GM19467 (cell line): ENCODE measurements at regions not wholly inside any gene's neighbourhood (a gene's known extent, or its start where the extent isn't known, plus 50 kb on each side); places are given as distances from the start of the nearest gene placed in this dataset.
"Not testable (repeated sequence)": the region's sequence is repeated elsewhere in the genome, so short reads cannot be mapped to it uniquely, and the experiment has no call there.

Source experiments
- ATAC-seq: cut with Tn5 transposase; IDR thresholded peaks from one replicate; pipeline ENCODE4 v1.9.1; 2021; ENCODE audit warnings: mild to moderate bottlenecking, moderate library complexity; ENCODE audit not compliant: unreplicated experiment

DNA sequence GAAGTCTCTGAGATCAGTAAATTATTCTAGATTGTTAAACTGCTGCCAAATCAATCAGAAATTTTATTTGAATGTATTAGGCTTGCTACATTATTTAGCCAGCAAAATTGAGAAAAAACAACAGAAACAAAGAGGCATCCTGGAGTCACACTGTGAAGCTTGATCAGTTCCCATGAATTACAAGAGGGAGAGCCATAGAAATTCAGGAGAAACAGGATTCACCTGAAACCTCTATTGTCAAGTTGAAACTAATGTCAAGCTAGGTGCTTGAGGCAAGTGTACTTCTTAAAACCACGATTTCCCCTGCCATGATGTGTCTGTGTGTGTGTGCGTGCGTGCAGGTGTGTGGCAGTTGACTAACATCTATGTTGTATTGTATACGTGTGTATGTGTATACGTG, 439.1 kb upstream of the NOX3 start:
- ATAC-seq: no peak

DNA sequence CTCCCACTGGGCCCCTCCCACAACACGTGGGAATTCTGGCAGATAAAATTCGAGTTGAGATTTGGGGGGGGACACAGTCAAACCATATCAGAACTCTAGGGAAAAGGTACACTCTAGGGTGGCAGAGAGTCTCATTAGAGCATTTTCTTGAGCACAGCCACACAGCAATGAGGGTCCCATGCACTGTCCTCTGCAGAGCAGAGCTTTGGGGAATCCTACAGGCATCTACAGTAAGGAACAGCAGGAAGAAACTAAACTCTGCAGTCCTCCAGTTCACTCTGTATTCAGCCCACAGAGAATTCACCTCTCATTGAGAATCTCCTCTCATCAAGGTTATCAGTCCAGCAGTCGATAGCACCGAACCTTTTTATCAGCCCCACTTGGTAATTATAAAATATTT, 438.6 kb upstream of the NOX3 start:
- no peak for ATAC-seq

DNA sequence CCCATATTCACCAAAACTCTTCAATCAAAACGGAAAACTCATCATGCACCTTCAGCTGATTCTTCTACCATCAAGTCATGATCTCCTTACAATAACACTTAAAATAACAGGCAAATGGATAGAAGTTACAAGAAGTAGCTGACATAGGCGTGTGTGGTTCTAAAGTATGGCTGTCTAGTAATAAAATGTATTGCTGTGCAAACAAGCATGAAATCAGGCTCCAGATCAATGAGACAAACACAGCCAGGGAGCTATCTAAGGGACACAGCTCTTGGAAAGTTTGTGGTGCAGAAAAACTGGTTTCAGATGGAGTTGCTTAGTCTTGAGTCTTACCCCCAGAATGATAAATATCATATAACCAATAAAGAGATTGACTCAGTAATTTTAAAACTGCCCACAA, 434.8 kb upstream of the NOX3 start:
- no peak for ATAC-seq

DNA sequence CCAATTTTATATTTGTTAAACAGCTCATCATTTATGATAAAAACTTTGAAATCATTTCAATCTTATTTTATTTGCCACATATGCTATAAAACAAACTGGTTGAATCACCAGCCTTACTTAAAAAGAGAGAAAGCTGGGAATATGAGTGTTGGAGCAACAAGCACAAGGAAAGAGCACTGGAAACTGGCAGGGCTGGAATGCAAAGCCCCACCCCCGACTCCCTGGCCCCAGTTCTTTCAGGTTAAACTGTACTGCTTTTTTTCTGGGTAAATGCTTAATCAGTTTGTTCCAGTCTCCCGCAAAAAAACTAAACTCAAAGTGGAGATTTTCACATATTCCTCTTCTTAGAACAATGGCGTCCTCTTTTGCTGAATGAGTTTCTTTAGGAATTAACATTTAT, 433.8 kb upstream of the NOX3 start:
- no peak for ATAC-seq

DNA sequence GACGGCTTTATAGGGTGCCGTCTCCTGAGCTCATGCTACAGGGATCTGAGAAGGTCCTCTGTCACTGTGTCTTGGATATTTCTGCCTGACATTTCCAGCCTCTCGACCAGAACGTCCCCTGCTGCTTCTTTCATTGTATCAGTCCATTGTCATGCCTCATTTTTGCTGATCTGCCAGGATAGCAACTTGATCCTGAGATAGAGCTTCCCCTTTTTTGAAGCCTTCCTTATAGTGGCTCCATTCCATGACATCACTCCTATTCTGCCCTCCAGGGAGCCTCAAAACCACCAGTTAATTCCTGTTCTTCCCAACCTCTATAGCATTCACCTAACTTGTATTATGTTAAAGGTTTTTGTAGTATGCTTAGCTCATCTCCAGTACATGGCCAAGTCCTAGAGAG, 431.8 kb upstream of the NOX3 start:
- ATAC-seq: no peak

DNA sequence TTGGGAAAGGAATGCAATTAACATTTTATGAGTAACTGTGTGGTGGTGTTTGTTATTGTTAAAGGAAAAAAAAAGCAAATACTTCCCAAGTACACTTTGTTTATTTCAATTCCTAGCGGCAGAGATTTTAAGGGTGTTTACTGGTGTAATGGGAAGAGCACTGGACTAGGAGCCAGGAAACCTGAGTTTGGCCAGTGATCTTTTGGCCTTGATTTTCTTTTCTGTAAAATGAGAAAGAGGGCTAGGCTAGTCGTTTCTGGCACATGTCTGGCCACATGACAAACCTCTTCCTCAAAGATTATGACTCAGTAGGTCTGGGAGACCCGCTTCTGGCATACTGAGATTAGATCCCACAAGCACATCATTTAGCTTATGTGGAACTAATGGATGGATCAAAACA, 428.1 kb upstream of the NOX3 start:
- no peak for ATAC-seq

DNA sequence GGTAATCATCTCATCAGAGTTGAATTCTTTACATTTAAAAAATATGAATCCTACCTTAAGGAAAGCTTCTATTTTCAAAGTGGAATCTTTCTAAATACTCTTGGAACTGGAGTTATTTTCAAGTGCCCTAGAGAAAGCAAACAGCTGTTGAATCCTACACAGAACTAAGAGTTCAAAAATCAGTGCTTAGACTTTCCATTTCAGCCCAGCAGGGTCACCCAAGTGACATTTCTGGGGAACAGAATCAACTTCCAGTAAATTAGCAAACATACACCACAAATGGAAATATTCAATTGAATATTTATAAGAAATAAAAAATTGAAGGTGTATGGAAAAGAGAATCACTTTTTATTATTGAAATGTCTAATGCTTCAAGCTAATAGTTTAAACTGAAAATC, 427.7 kb upstream of the NOX3 start:
- no peak for ATAC-seq

DNA sequence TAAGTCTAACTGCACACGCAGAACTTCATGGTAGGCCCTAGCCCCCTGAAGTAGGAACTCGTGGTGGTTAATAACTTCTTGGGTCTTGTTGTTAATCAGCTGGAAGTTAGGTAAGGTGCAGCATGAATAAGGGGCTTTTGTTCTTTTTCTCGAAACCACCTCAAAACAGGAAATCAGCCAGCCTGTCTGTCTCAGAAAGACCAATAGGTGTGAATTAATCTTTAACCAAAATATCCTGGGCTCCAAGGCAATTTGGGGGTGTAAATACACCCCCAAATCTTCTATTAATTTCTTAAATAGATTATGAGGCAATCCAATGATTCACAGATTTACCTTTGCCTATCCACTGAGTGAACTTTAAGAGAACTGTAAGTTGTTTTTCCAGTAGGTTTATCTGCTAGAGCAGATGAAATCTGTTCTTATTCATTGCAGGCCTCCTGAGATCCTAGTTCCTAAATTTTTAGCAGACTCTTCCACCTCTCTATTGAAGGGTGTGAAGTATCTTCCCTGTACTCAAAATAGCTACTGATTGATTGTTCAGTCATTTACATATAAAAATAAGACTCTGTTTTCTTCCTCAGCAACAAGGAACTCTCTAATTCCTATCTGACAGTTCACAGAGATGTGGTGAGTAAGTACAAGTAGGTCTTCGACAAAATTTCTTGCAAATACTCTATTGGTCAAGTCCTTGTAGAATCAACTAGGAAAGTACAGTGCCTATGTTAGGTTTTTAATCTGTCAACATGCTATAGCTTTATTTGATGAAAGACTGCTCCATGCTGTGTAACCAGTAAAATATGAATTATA, 427.1 kb upstream of the NOX3 start:
- ATAC-seq: peak; percentile 86

DNA sequence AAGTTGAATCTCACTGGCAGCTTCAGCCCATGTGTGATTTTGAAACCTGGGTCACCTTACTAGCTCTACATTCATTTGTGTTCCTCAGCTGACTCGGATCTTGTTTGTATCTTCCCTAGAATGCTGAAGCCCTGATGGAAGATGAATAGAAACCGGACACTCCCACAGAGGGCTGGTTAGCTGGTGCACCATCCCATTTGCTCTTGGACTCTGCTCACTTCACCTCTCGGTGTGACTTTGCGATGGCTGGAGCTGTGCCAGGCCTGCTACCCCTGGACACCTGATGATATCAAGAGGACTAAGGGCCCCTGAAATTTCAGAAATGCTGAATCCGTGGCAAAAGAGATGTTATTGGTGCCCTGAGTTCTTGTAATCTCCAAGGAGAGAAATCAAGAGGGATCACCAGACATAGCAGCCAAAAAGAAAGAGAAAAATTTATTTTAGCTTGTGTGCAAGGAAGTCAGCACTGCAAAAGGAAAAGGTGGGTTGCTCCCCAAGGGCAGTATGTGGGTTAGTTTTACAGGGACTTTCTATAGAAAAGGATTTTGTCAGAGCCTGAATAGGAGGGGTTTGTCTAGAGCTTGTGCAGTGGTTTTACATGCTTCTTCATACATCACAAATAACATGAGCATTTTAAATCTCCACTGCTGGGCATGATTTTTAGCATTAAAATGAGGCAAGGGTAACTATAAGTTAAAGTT, 426.3 kb upstream of the NOX3 start:
- ATAC-seq: peak; percentile 37

DNA sequence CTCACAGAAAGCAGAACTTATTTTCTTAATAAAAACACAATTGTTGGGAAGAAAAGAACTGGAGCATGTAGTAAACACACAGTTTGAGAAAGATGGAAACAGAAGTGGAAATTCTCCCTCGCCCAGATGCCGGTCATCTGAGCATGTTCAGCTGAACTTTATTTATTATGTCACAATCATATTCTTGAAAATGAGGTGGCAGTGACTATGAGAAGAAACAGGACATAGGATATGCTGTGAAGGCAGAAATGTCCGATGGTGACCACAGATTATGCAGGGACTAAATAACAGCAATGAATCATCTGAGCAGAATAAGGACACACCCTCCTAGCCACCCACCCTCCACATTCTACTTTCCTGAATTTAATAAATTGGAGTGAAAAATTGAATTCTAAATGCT, 425.3 kb upstream of the NOX3 start:
- no peak for ATAC-seq

DNA sequence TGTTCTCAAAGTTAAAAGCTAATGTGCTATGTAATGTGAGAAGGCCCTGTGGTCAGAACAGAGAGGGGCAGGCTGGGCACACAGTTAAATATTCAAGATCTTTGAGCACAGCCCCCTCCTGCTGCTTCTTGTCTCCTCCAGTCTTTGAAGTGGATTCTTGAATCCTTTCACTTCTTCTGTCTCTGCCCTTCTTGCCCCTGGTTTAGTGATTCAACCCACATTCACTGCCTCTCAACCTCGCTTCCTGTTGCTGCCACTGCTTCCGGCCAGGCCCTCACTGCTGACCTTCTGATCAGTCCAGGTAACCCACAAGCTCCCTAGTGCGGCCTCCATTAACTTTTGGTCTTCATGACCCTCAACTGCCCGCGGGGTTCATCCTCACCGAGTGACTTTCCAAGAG, 417.3 kb upstream of the NOX3 start:
- ATAC-seq: peak; percentile 64

DNA sequence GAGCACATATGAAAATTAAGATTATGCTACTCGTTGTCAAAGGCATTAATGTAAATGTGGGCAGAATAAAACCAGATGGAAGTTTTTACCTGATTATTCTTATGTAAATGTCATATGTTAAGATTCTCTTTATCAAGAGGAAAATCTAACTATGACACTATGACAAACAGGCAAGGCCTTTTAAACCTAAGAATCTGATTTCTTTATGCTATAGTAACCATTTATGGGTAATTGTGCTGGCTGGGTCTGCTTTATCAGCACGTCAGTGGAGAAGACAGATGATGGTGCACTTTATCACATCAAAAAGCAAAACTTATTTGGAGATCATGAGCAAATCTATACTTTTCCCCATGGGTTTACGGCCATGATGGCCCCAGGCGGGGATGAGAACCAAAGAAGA, 412.0 kb upstream of the NOX3 start:
- ATAC-seq: no peak

DNA sequence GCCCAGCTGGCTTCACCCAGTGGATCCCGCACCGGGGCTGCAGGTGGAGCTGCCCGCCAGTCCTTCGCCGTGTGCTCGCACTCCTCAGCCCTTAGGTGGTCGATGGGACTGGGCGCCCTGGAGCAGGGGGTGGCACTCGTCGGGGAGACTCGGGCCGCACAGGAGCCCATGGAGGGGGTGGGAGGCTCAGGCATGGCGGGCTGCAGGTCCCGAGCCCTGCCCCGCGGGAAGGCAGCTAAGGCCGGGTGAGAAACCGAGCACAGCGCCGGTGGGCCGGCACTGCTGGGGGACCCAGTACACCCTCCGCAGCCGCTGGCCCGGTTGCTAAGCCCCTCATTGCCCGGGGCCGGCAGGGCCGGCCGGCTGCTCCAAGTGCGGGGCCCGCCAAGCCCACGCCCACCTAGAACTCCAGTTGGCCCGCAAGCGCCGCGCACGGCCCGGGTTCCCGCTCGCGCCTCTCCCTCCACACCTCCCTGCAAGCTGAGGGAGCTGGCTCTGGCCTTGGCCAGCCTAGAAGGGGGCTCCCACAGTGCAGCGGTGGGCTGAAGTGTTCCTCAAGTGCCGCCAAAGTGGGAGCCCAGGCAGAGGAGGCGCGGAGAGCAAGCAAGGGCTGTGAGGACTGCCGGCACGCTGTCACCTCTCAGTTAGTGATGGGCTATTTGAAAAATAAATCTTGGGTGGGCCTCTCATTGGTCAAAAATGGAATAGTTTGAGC, 411.2 kb upstream of the NOX3 start:
- not testable (repeated sequence) for ATAC-seq

DNA sequence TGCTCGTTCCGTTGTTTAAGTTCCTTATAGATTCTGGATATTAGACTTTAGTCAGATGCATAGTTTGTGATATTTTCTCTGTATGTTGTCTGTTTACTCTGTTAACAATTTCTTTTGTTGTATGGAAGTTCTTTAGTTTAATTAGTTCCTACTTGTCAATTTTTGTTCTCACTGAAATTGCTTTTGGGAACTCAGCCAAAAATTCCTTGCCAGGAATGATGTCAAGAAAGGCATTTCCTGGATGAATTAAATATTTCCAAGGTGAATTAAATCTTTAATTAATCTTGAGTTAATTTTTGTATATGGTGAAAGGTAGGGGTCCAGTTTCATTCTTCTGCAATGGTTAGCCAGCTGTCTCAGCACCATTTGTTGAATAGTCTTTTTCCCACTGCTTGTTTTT, 406.2 kb upstream of the NOX3 start:
- ATAC-seq: no peak

DNA sequence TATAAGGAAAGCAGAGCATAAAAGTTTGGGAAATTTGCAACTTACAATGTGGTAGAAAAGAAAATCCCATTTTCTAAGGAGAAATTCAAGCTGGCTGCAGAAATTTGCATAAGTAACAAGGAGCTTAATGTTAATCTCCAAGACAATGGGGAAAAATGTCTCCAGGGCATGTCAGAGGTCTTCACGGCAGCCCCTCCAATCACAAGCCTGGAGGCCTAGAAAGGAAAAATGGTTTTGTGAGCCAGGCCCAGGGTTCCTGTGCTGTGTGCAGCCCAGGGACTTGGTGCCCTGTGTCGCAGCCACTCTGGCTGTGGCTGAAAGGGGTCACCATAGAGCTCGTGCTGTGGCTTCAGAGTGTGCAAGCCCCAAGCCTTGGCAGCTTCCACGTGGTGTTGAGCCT, 403.3 kb upstream of the NOX3 start:
- ATAC-seq: not testable (repeated sequence)

DNA sequence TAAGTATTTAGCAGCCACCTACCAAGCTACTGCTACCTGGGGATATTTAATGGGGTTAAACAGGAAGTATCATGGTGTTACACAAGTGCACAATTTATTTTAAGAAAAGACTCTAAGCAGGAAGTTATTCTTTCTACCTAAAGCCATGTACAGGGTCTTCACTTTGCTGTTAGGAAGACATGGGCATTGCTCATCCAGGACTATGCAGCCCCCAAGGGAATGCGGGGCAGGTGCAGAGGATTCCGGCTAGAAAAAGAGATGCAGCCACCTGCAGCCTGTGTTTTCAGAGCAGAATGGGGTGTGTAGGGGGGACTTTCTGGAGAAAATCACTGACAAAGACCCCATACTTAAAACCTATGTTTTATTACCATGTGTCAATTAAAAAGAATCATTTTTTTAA, 399.1 kb upstream of the NOX3 start:
- no peak for ATAC-seq

DNA sequence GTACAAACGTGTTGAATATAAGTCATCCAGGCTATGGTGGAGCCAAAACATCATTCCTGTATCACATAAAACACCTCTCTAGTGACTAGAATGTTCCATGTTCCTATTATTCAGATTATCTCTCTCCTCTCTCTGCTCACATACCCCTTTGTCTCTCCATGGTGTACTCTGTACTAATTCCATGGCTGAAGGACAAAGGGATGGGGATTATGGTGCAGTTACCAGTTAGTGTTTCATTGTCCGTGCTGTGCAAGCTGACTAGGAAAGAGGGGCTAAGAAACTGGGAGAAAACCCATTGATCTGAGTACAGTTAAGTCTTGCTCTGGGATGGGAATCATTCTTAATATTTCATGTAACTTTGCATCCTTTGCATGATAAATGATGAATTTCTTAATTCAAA, 397.4 kb upstream of the NOX3 start:
- no peak for ATAC-seq

DNA sequence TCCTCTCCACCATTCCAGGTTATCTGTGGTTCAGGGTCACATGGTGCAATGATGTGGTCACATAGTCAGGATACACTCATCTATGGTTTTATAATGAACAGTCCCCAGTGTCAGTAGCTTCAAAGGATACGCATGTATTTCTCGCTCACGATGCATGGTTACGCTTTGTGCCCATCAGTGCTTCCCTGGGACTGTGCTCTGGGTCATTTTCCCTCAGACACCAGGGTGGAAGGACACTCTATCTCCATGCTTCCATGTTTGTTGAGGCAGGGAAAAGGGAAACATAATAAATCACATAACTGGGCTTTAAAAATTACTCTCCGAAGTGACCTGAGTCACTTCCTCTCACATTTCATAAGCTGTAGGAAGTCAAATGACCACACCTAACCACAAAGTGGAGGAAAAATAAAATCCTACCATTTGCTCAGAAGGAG, 394.8 kb upstream of the NOX3 start:
- ATAC-seq: no peak

DNA sequence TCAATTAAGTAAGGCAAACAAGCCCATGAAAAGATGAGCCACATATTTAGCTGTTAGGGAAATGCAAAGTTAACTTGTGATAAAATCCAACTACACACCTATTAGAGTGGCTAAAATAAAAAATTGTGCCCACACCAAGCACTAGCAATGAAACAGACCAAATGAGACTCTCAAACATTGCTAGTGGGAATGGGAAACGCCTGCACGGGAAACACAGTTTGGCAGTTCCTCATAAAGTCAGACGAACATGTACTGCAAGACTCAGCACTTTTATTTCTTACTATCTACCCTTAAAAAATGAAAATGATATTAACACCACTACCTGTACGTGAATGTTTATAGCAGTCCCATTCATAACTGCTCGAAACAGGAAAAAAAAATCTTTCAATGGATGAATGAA, 392.1 kb upstream of the NOX3 start:
- no peak for ATAC-seq

DNA sequence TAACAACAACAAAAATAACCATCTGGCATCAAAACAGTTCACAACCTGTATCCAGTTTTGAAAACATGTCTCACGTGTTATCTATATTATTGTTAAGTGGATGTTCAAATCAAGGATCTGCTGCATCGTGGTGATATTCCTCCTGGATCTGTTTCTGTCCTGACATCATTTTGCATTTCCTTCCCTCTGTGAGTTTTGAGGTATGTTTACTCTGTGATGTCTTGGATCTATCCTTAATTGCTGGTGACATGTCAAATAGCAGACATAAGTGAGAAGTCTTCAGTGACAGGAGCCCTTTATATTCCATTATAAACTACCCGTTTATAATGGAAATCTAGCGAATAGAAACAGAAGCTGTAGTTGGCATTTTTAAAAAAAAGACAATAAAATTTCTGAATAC, 381.8 kb upstream of the NOX3 start:
- no peak for ATAC-seq

DNA sequence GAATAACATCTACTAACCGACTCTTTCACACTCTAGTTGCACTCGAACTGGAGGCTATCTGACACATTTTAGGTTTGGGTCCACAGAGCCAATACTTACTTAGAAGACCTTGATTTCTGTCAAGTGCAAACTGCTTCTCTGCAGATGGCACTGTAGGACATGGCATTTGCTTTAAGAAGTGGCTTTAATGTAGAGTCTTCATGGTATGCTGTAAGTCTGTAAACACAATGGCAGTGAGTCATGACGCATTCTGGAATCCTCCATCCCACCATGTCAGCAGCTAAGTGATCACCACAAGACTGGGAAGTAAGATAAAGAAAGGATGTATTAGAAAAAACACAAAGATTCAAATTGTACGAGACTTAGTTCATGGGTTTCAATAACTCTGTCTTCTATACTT, 377.0 kb upstream of the NOX3 start:
- ATAC-seq: no peak

DNA sequence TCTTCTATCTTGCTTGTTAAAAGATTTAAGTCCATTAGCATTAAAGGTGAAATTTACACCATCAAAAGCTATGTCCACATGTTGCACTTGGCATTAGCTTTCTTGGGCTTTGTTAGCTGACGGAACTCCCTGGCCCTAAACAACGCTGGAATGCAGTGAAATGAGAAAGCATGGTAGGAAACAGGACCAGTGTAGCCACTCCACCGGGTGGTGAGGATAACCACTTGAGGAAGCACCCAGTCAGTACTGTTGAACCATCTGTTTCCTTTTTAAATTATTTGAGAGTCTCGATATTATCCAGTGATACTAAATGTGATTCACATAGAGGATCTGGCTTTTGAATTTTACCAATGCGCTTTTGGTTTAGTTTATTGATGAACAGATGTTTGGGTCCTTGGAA, 374.9 kb upstream of the NOX3 start:
- ATAC-seq: no peak
